ENCODE measurements at regions not wholly inside any gene's neighbourhood (a gene's known extent, or its start where the extent isn't known, plus 50 kb on each side); places are given as distances from the start of the nearest gene placed in this dataset.
A peak's percentile ranks its signal among the peaks of the same experiment; 100 is the strongest.

DNA sequence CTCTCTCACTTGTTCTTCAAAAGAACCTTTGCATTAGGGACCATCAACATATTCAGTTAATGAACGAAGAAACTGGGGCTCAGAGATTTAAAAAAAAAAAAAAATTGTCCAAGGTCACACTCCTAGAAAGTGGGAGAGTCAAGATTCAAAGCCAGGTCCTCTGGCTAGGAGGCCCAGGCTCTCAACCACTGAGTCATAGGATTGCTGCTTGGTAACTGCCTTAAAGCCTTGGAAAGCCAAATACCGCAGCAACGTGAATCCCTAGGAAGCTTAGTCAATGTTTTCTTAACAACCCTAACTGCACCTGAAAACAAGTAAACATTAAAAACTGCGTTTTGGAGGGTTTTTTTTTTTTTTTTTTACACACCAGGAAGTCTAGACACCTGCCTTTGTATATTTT, 156.8 kb downstream of the WNT5A start:
- Histone ChIP-seq H3K36me3 (no peaks in the 10 kb centered on the region), H3K9me3 (no peaks in the 10 kb centered on the region), H3K27ac (peak overlapping the region in 1 of 4 donors; percentile 14), H3K4me1 (peaks cover 0 to 11% (median 0%) of the 10 kb centered on the region in 3 donors), H3K4me3 (no peak overlapping the region), H3K27me3 (no peaks in the 10 kb centered on the region)
- TF ChIP-seq POLR2AphosphoS5 (IDR thresholded peaks at IDR 0.05): no peak
- TF ChIP-seq, protein P1, sequence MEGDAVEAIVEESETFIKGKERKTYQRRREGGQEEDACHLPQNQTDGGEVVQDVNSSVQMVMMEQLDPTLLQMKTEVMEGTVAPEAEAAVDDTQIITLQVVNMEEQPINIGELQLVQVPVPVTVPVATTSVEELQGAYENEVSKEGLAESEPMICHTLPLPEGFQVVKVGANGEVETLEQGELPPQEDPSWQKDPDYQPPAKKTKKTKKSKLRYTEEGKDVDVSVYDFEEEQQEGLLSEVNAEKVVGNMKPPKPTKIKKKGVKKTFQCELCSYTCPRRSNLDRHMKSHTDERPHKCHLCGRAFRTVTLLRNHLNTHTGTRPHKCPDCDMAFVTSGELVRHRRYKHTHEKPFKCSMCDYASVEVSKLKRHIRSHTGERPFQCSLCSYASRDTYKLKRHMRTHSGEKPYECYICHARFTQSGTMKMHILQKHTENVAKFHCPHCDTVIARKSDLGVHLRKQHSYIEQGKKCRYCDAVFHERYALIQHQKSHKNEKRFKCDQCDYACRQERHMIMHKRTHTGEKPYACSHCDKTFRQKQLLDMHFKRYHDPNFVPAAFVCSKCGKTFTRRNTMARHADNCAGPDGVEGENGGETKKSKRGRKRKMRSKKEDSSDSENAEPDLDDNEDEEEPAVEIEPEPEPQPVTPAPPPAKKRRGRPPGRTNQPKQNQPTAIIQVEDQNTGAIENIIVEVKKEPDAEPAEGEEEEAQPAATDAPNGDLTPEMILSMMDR (IDR thresholded peaks at IDR 0.05): no peak
- no peak for TF ChIP-seq POLR2A (IDR thresholded peaks at IDR 0.05)
- no peak for TF ChIP-seq EP300 (IDR thresholded peaks at IDR 0.05)
- WGBS, 2 donors (ENCODE audit: low coverage in 1 of 2): 21 to 25% methylated on average over 4 of the region's 4 CpGs
- no peak for ATAC-seq

DNA sequence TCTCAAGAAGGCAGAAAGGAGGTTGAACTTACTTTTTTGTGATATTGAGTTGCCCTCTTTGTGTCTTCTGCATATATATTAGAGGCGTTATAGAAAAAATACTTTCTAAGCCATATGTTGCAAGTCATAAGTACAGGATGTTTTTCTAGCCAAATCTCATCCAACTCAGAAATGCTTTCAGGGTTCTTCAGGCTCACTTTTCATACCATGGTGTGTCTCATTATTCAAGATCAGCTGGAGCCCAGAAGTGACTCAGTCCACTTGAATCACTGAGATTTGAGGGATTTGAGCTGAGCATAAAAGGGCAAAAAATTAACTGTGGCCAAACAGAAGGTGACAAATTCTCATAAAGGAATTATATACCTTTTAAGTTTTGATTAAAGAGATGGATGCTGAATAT, 157.3 kb downstream of the WNT5A start:
- WGBS, 2 donors (ENCODE audit: low coverage in 1 of 2): 61 to 92% methylated on average over 1 of the region's 1 CpG
- TF ChIP-seq POLR2AphosphoS5 (IDR thresholded peaks at IDR 0.05) (no peak), POLR2A (IDR thresholded peaks at IDR 0.05) (no peak), EP300 (IDR thresholded peaks at IDR 0.05) (no peak)
- TF ChIP-seq, protein P1 (IDR thresholded peaks at IDR 0.05): no peak
- H3K27ac ChIP-seq: peak overlapping the region in 1 of 4 donors; percentile 14

DNA sequence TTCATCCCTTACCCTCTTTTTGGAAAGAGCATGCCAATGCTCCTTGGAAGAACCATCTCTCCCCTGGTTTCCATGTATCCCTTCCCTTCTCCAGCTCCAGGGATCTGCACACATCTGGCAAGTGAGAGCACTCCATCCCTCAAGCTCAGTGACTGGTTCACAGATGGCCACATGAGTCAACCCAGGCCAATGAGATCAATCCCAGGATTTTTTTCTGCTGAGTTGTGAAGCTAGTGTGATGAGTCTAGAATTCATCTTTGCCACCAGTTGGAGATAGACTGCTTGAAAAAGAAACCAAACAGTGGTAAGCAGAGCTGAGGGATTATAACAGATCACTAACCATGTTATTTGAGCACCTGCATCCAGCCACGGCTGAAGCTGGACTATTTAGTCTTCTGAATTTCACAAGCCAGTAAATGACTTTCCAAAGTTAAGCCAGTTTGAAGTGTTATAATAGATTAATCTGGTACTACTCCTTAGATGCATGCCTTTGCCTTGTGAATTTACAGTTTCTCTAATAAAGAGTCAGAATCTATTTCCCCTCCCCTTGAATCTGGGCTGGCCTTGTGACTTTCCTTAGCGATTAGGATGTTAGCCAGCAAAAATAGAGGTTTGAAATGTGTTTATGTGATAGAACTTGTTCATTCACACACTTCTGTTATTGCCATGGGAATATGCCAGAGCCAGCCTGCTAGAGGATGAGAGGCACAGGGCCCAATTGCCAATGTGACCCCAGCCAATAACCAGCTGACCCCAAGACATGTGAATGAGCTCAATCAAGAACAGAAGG, 159.8 kb downstream of the WNT5A start:
- no peak for TF ChIP-seq EP300 (IDR thresholded peaks at IDR 0.05)
- TF ChIP-seq POLR2A (IDR thresholded peaks at IDR 0.05): no peak
- TF ChIP-seq POLR2AphosphoS5 (IDR thresholded peaks at IDR 0.05): no peak
- TF ChIP-seq, protein P1 (IDR thresholded peaks at IDR 0.05): no peak
- Histone ChIP-seq H3K4me3 (no peak overlapping the region), H3K27ac (peak overlapping the region in 3 of 4 donors; percentile 18 to 29 (median 26)), H3K36me3 (no peaks in the 10 kb centered on the region), H3K27me3 (no peaks in the 10 kb centered on the region), H3K4me1 (peaks cover 0 to 24% (median 0%) of the 10 kb centered on the region in 3 donors), H3K9me3 (no peaks in the 10 kb centered on the region)
- no peak for ATAC-seq
- 20 to 40% methylated on average over 1 to 2 of the region's 2 CpGs for WGBS, 2 donors (ENCODE audit: low coverage in 1 of 2)

More for the DNA sequence above, 157.3 kb downstream of the WNT5A start:
- no peaks in the 10 kb centered on the region for H3K36me3 ChIP-seq
- ATAC-seq: no peak
- peaks cover 0 to 11% (median 0%) of the 10 kb centered on the region in 3 donors for H3K4me1 ChIP-seq
- H3K27me3 ChIP-seq: no peaks in the 10 kb centered on the region
- no peak overlapping the region for H3K4me3 ChIP-seq
- H3K9me3 ChIP-seq: no peaks in the 10 kb centered on the region

- H3K9me3 ChIP-seq: no peaks in the 10 kb centered on the region
- TF ChIP-seq EP300 (IDR thresholded peaks at IDR 0.05) (no peak), POLR2AphosphoS5 (IDR thresholded peaks at IDR 0.05) (no peak), POLR2A (IDR thresholded peaks at IDR 0.05) (no peak)
- TF ChIP-seq, protein P1 (IDR thresholded peaks at IDR 0.05): no peak
- H3K4me3 ChIP-seq: no peak overlapping the region
- H3K27ac ChIP-seq: no peak overlapping the region
- H3K36me3 ChIP-seq: no peaks in the 10 kb centered on the region
- 27 to 59% methylated on average over 2 to 6 of the region's 7 CpGs for WGBS, 2 donors (ENCODE audit: low coverage in 1 of 2)
- ATAC-seq: no peak
- H3K4me1 ChIP-seq: peaks cover 0 to 27% (median 0%) of the 10 kb centered on the region in 3 donors
- H3K27me3 ChIP-seq: no peaks in the 10 kb centered on the region
Measured at GRCh38 chr3:55322638-55323037, 164.5 kb downstream of the WNT5A start.

GRCh38 chr3:55320928-55321327, 166.2 kb downstream of the WNT5A start:
- peaks cover 0 to 18% (median 0%) of the 10 kb centered on the region in 3 donors for H3K4me1 ChIP-seq
- no peaks in the 10 kb centered on the region for H3K27me3 ChIP-seq
- no peak for ATAC-seq
- no peaks in the 10 kb centered on the region for H3K9me3 ChIP-seq
- H3K27ac ChIP-seq: no peak overlapping the region
- H3K36me3 ChIP-seq: no peaks in the 10 kb centered on the region
- no peak overlapping the region for H3K4me3 ChIP-seq
- WGBS, 2 donors (ENCODE audit: low coverage in 1 of 2): 46 to 67% methylated on average over 1 of the region's 1 CpG
- no peak for TF ChIP-seq EP300 (IDR thresholded peaks at IDR 0.05)
- TF ChIP-seq, protein P1 (IDR thresholded peaks at IDR 0.05): no peak
- TF ChIP-seq POLR2AphosphoS5 (IDR thresholded peaks at IDR 0.05): no peak
- no peak for TF ChIP-seq POLR2A (IDR thresholded peaks at IDR 0.05)
